IPS DF 6.9 (cell line): ENCODE measurements at regions not wholly inside any gene's neighbourhood (a gene's known extent, or its start where the extent isn't known, plus 50 kb on each side); places are given as distances from the start of the nearest gene placed in this dataset.
"Not testable (repeated sequence)": the region's sequence is repeated elsewhere in the genome, so short reads cannot be mapped to it uniquely, and the experiment has no call there.

Source experiments
- DNase-seq: peaks from one replicate; pipeline ENCODE4 v3.0.0-alpha.2; 2013; ENCODE audit warnings: low read depth, low spot score
- H3K27ac ChIP-seq: one replicate; pipeline ENCODE4 v1.5.1; 2013; ENCODE audit warnings: low read length, control low read depth
- H3K27me3 ChIP-seq: 2 replicates; pipeline ENCODE4 v1.6.1; 2013; ENCODE audit warnings: mild to moderate bottlenecking, low read length; ENCODE audit not compliant: control insufficient read depth, insufficient read depth
- H3K36me3 ChIP-seq: 2 replicates; pipeline ENCODE4 v1.6.1; 2013; ENCODE audit warnings: low read length; ENCODE audit not compliant: control insufficient read depth, insufficient read depth
- H3K4me1 ChIP-seq: 2 replicates; pipeline ENCODE4 v1.6.1; 2013; ENCODE audit warnings: low read length; ENCODE audit not compliant: control insufficient read depth, insufficient read depth
- H3K4me3 ChIP-seq: 2 replicates; pipeline ENCODE4 v1.5.1; 2013; ENCODE audit warnings: mild to moderate bottlenecking, low read length
- H3K9me3 ChIP-seq: 2 replicates; pipeline ENCODE4 v1.6.1; 2013; ENCODE audit warnings: low read length, inconsistent platforms; ENCODE audit not compliant: control insufficient read depth, insufficient read depth
- WGBS: extraction: QIAGEN DNeasy Blood & Tissue Kit; methylation state at CpG from one replicate; pipeline ENCODE4 v1.1.7; 2013; ENCODE audit warnings: mixed read lengths, missing lambda C conversion rate; ENCODE audit not compliant: insufficient read length, insufficient coverage; 5-methylcytosine and 5-hydroxymethylcytosine counted together

GRCh38 chr17:64792276-64792675, 127.0 kb downstream of the LRRC37A3 start:
- no CpG with 5 or more reads among the region's 12 CpGs for WGBS
- not testable (repeated sequence) for H3K4me1 ChIP-seq, H3K27ac ChIP-seq, H3K36me3 ChIP-seq, DNase-seq, H3K9me3 ChIP-seq, H3K27me3 ChIP-seq, H3K4me3 ChIP-seq

- H3K4me3 ChIP-seq, H3K36me3 ChIP-seq, H3K9me3 ChIP-seq, H3K27me3 ChIP-seq, DNase-seq, H3K4me1 ChIP-seq, H3K27ac ChIP-seq: not testable (repeated sequence)
- WGBS = no CpG with 5 or more reads among the region's 5 CpGs
Measured at GRCh38 chr17:64791691-64792090, 127.6 kb downstream of the LRRC37A3 start.

GRCh38 chr17:64791226-64791625, 128.1 kb downstream of the LRRC37A3 start:
- not testable (repeated sequence) for H3K4me3 ChIP-seq, H3K4me1 ChIP-seq, DNase-seq, H3K36me3 ChIP-seq, H3K27me3 ChIP-seq, H3K27ac ChIP-seq, H3K9me3 ChIP-seq
- WGBS = no CpG with 5 or more reads among the region's 12 CpGs

GRCh38 chr17:64790690-64791089, 128.6 kb upstream of the SMURF2 start:
- not testable (repeated sequence) for H3K36me3 ChIP-seq, H3K27me3 ChIP-seq, H3K27ac ChIP-seq, H3K9me3 ChIP-seq, DNase-seq, H3K4me1 ChIP-seq, H3K4me3 ChIP-seq
- no CpG with 5 or more reads among the region's 5 CpGs for WGBS

- not testable (repeated sequence) for H3K27me3 ChIP-seq, H3K4me3 ChIP-seq, DNase-seq, H3K36me3 ChIP-seq, H3K27ac ChIP-seq, H3K4me1 ChIP-seq, H3K9me3 ChIP-seq
- no CpG with 5 or more reads among the region's 5 CpGs for WGBS
Measured at GRCh38 chr17:64790193-64790592, 128.1 kb upstream of the SMURF2 start.

GRCh38 chr17:64789061-64789445, 126.9 kb upstream of the SMURF2 start:
- H3K27me3 ChIP-seq, H3K36me3 ChIP-seq, H3K4me1 ChIP-seq, H3K27ac ChIP-seq, DNase-seq, H3K9me3 ChIP-seq, H3K4me3 ChIP-seq: not testable (repeated sequence)
- WGBS = no CpG with 5 or more reads among the region's 8 CpGs

GRCh38 chr17:64788286-64789060, 126.4 kb upstream of the SMURF2 start:
- Histone ChIP-seq H3K9me3 (no peaks in the 10 kb centered on the region), H3K4me1 (peaks cover 4% of the 10 kb centered on the region), H3K27me3 (no peaks in the 10 kb centered on the region), H3K4me3 (no peak overlapping the region), H3K27ac (no peak overlapping the region), H3K36me3 (no peaks in the 10 kb centered on the region)
- WGBS = no CpG with 5 or more reads among the region's 10 CpGs
- DNase-seq = no peak

GRCh38 chr17:64787921-64788271, 125.8 kb upstream of the SMURF2 start:
- Histone ChIP-seq H3K27me3 (no peaks in the 10 kb centered on the region), H3K4me1 (peaks cover 4% of the 10 kb centered on the region)

GRCh38 chr17:64787255-64787920, 125.3 kb upstream of the SMURF2 start:
- H3K27ac ChIP-seq = no peak overlapping the region

More at GRCh38 chr17:64787921-64788271, 125.8 kb upstream of the SMURF2 start:
- no CpG with 5 or more reads among the region's 8 CpGs for WGBS
- Histone ChIP-seq H3K9me3 (no peaks in the 10 kb centered on the region), H3K27ac (no peak overlapping the region), H3K4me3 (no peak overlapping the region), H3K36me3 (no peaks in the 10 kb centered on the region)
- DNase-seq = no peak

GRCh38 chr17:64786337-64786736, 124.2 kb upstream of the SMURF2 start:
- Histone ChIP-seq H3K4me1 (peaks cover 6% of the 10 kb centered on the region), H3K27ac (no peak overlapping the region), H3K4me3 (no peak overlapping the region), H3K9me3 (no peaks in the 10 kb centered on the region), H3K36me3 (no peaks in the 10 kb centered on the region), H3K27me3 (peaks cover 3% of the 10 kb centered on the region; the same call in 1 of the 2 replicates)
- no peak for DNase-seq
- WGBS = no CpG with 5 or more reads among the region's 12 CpGs

More at GRCh38 chr17:64787255-64787920, 125.3 kb upstream of the SMURF2 start:
- no peaks in the 10 kb centered on the region for H3K36me3 ChIP-seq
- no peaks in the 10 kb centered on the region for H3K9me3 ChIP-seq
- no peaks in the 10 kb centered on the region for H3K27me3 ChIP-seq
- DNase-seq = no peak
- H3K4me3 ChIP-seq = no peak overlapping the region
- WGBS = no CpG with 5 or more reads among the region's 11 CpGs
- peaks cover 4% of the 10 kb centered on the region for H3K4me1 ChIP-seq

- Histone ChIP-seq H3K4me1 (peaks cover 6% of the 10 kb centered on the region), H3K27me3 (peaks cover 3% of the 10 kb centered on the region; the same call in 1 of the 2 replicates), H3K27ac (no peak overlapping the region), H3K36me3 (no peaks in the 10 kb centered on the region), H3K9me3 (no peaks in the 10 kb centered on the region), H3K4me3 (no peak overlapping the region)
- no CpG with 5 or more reads among the region's 10 CpGs for WGBS
- DNase-seq = no peak
Measured at GRCh38 chr17:64785011-64785421, 122.9 kb upstream of the SMURF2 start.
